HEK293 (cell line): ENCODE measurements at regions not wholly inside any gene's neighbourhood (a gene's known extent, or its start where the extent isn't known, plus 50 kb on each side); places are given as distances from the start of the nearest gene placed in this dataset.

Experiments used
- CTCF ChIA-PET: fragments of 350-600 bp; formaldehyde crosslinking; extraction: SDS; loops from one replicate; lab custom pipeline; 2021; ENCODE audit warnings: antibody characterized with exemption; lab: Yijun Ruan, JAX
- POLR2A ChIA-PET: fragments of 300-600 bp; formaldehyde crosslinking; extraction: SDS; loops from one replicate; lab custom pipeline; 2020; ENCODE audit warnings: antibody characterized with exemption, inconsistent platforms; lab: Yijun Ruan, JAX
- H3K27ac ChIP-seq: fragments of 200-500 bp; sonication (Bioruptor generic); 2 replicates; pipeline ENCODE4 v1.5.1; 2014; ENCODE audit warnings: low read depth, low read length, control low read depth, inconsistent platforms; ENCODE audit errors: extremely low read depth
- H3K36me3 ChIP-seq, 2 experiments: fragments of 200-500 bp in 1 of 2; sonication (Bioruptor generic) in 1 of 2; 1 replicate in 1 of 2; 2 replicates in 1 of 2; pipeline ENCODE4 v1.5.1; 2014 to 2017; ENCODE audit warnings: inconsistent platforms in 2 of 2, low read length in 2 of 2; ENCODE audit not compliant: control insufficient read depth in 2 of 2, insufficient read depth in 1 of 2
- H3K4me1 ChIP-seq: fragments of 200-500 bp; sonication (Bioruptor generic); 2 replicates; pipeline ENCODE4 v1.5.1; 2014; ENCODE audit warnings: mild to moderate bottlenecking, low read length, inconsistent platforms; ENCODE audit not compliant: control insufficient read depth, insufficient read depth
- H3K4me3 ChIP-seq: 2 replicates; pipeline ENCODE4 v1.5.1; 2011; ENCODE audit warnings: low read depth, mild to moderate bottlenecking, control low read depth, low read length, moderate library complexity
- H3K9me3 ChIP-seq: fragments of 200-500 bp; sonication (Bioruptor generic); 2 replicates; pipeline ENCODE4 v1.5.1; 2014; ENCODE audit warnings: low read depth, low read length, inconsistent platforms; ENCODE audit not compliant: control insufficient read depth, insufficient read depth
- GLIS2 ChIP-seq: fragments of 450-650 bp; formaldehyde crosslinking; IDR thresholded peaks from 2 replicates; pipeline ENCODE4 v1.5.1; 2016; ENCODE audit warnings: missing biosample characterization, missing genetic modification characterization
- HOXC10 ChIP-seq: sonication (generic); formaldehyde crosslinking; IDR thresholded peaks from 2 replicates; pipeline ENCODE4 v1.8.1; 2023; ENCODE audit warnings: mild to moderate bottlenecking, missing genetic modification reagents
- IKZF3 ChIP-seq: fragments of 450-650 bp; IDR thresholded peaks from 2 replicates; pipeline ENCODE4 v1.5.0; 2018; ENCODE audit warnings: missing biosample characterization, mild to moderate bottlenecking, missing genetic modification characterization, moderate library complexity
- KLF1 ChIP-seq: fragments of 450-650 bp; formaldehyde crosslinking; IDR thresholded peaks from 2 replicates; pipeline ENCODE4 v1.5.1; 2016; ENCODE audit warnings: missing biosample characterization, missing genetic modification characterization
- MYNN ChIP-seq: fragments of 450-650 bp; formaldehyde crosslinking; IDR thresholded peaks from 2 replicates; pipeline ENCODE4 v1.5.1; 2016; ENCODE audit warnings: missing biosample characterization, missing genetic modification characterization, borderline replicate concordance
- OSR2 ChIP-seq: fragments of 450-650 bp; formaldehyde crosslinking; IDR thresholded peaks from 2 replicates; pipeline ENCODE4 v1.5.1; 2016; ENCODE audit warnings: missing biosample characterization, missing genetic modification characterization
- SP7 ChIP-seq: fragments of 450-650 bp; formaldehyde crosslinking; IDR thresholded peaks from 2 replicates; pipeline ENCODE4 v1.5.1; 2016; ENCODE audit warnings: missing biosample characterization, missing genetic modification characterization
- ZBTB44 ChIP-seq: fragments of 450-650 bp; IDR thresholded peaks from 2 replicates; pipeline ENCODE4 v1.5.1; 2018; ENCODE audit warnings: missing biosample characterization, mild to moderate bottlenecking, missing genetic modification characterization
- ZBTB48 ChIP-seq: fragments of 450-650 bp; formaldehyde crosslinking; IDR thresholded peaks from 2 replicates; pipeline ENCODE4 v1.5.1; 2016; ENCODE audit warnings: missing biosample characterization, missing genetic modification characterization
- ZBTB6 ChIP-seq: fragments of 450-650 bp; formaldehyde crosslinking; IDR thresholded peaks from 2 replicates; pipeline ENCODE4 v1.5.1; 2017; ENCODE audit warnings: missing biosample characterization, missing genetic modification characterization
- ZNF133 ChIP-seq: fragments of 450-650 bp; formaldehyde crosslinking; IDR thresholded peaks from 2 replicates; pipeline ENCODE4 v1.5.1; 2016; ENCODE audit warnings: missing biosample characterization, missing genetic modification characterization
- ZNF16 ChIP-seq: fragments of 450-650 bp; formaldehyde crosslinking; IDR thresholded peaks from 2 replicates; pipeline ENCODE4 v1.5.1; 2016; ENCODE audit warnings: low read depth, missing biosample characterization, missing genetic modification characterization
- ZNF169 ChIP-seq: fragments of 450-650 bp; formaldehyde crosslinking; IDR thresholded peaks from 2 replicates; pipeline ENCODE4 v1.5.1; 2016; ENCODE audit warnings: missing biosample characterization, missing genetic modification characterization
- ZNF184 ChIP-seq: fragments of 450-650 bp; IDR thresholded peaks from 2 replicates; pipeline ENCODE4 v1.5.1; 2018; ENCODE audit warnings: missing biosample characterization, mild to moderate bottlenecking, missing genetic modification characterization
- ZNF19 ChIP-seq: fragments of 450-650 bp; formaldehyde crosslinking; IDR thresholded peaks from 2 replicates; pipeline ENCODE4; 2016; ENCODE audit warnings: missing biosample characterization, missing genetic modification characterization, low read depth
- ZNF211 ChIP-seq: fragments of 450-650 bp; formaldehyde crosslinking; IDR thresholded peaks from 2 replicates; pipeline ENCODE4 v1.5.1; 2016; ENCODE audit warnings: low read depth, missing biosample characterization, missing genetic modification characterization
- ZNF221 ChIP-seq: fragments of 450-650 bp; formaldehyde crosslinking; IDR thresholded peaks from 2 replicates; pipeline ENCODE4 v1.5.1; 2017; ENCODE audit warnings: missing biosample characterization, missing genetic modification characterization, borderline replicate concordance
- ZNF311 ChIP-seq: fragments of 450-650 bp; formaldehyde crosslinking; IDR thresholded peaks from 2 replicates; pipeline ENCODE4 v1.5.1; 2017; ENCODE audit warnings: missing biosample characterization, missing genetic modification characterization, borderline replicate concordance
- ZNF324 ChIP-seq: fragments of 450-650 bp; formaldehyde crosslinking; IDR thresholded peaks from 2 replicates; pipeline ENCODE4 v1.5.1; 2016; ENCODE audit warnings: missing biosample characterization, missing genetic modification characterization
- ZNF37A ChIP-seq: fragments of 450-650 bp; IDR thresholded peaks from 2 replicates; pipeline ENCODE4 v1.5.1; 2018; ENCODE audit warnings: missing biosample characterization, missing genetic modification characterization
- ZNF394 ChIP-seq: fragments of 450-650 bp; formaldehyde crosslinking; IDR thresholded peaks from 2 replicates; pipeline ENCODE4 v1.5.1; 2016; ENCODE audit warnings: missing biosample characterization, missing genetic modification characterization, mild to moderate bottlenecking, moderate library complexity, borderline replicate concordance
- ZNF473 ChIP-seq: fragments of 450-650 bp; formaldehyde crosslinking; IDR thresholded peaks from 2 replicates; pipeline ENCODE4 v1.5.1; 2017; ENCODE audit warnings: missing biosample characterization, missing genetic modification characterization
- ZNF48 ChIP-seq: fragments of 450-650 bp; formaldehyde crosslinking; IDR thresholded peaks from 2 replicates; pipeline ENCODE4 v1.5.1; 2016; ENCODE audit warnings: missing biosample characterization, missing genetic modification characterization
- ZNF510 ChIP-seq: fragments of 450-650 bp; formaldehyde crosslinking; IDR thresholded peaks from 2 replicates; pipeline ENCODE4 v1.5.1; 2018; ENCODE audit warnings: mild to moderate bottlenecking, missing genetic modification characterization, missing biosample characterization; ENCODE audit not compliant: insufficient replicate concordance
- ZNF530 ChIP-seq: fragments of 450-650 bp; formaldehyde crosslinking; IDR thresholded peaks from 2 replicates; pipeline ENCODE4 v1.5.1; 2016; ENCODE audit warnings: low read depth, missing biosample characterization, missing genetic modification characterization
- ZNF571 ChIP-seq: fragments of 450-650 bp; formaldehyde crosslinking; IDR thresholded peaks from 2 replicates; pipeline ENCODE4 v1.5.0; 2017; ENCODE audit warnings: missing biosample characterization, missing genetic modification characterization
- ZNF707 ChIP-seq: fragments of 450-650 bp; formaldehyde crosslinking; IDR thresholded peaks from 2 replicates; pipeline ENCODE4 v1.5.1; 2016; ENCODE audit warnings: missing biosample characterization, missing genetic modification characterization
- ZNF777 ChIP-seq: fragments of 450-650 bp; formaldehyde crosslinking; IDR thresholded peaks from 2 replicates; pipeline ENCODE4 v1.5.1; 2017; ENCODE audit warnings: missing biosample characterization, missing genetic modification characterization, borderline replicate concordance
- ZNF785 ChIP-seq: fragments of 450-650 bp; formaldehyde crosslinking; IDR thresholded peaks from 2 replicates; pipeline ENCODE4 v1.5.1; 2016; ENCODE audit warnings: missing biosample characterization, missing genetic modification characterization
- ZNF837 ChIP-seq: fragments of 450-650 bp; formaldehyde crosslinking; IDR thresholded peaks from 2 replicates; pipeline ENCODE4 v1.5.1; 2016; ENCODE audit warnings: missing biosample characterization, missing genetic modification characterization
- TF ChIP-seq, protein P1 (sequence below): fragments of 450-650 bp; formaldehyde crosslinking; IDR thresholded peaks from 2 replicates; pipeline ENCODE4 v1.5.1; 2016; ENCODE audit warnings: missing biosample characterization, missing genetic modification characterization

- ChIA-PET POLR2A (interaction anchor here (0.7 kb wide), 1 partner anchor 1136 kb away, joined by 3 read pairs; no protein-coding TSS in a partner anchor), CTCF (interaction anchor here (0.7 kb wide), 2 partner anchors 53 to 135 kb away, joined by 3 read pairs; no protein-coding TSS in a partner anchor)
- Histone ChIP-seq H3K36me3 (no peaks in the 10 kb centered on the region), H3K27ac (no peak overlapping the region), H3K4me3 (no peak overlapping the region), H3K9me3 (no peaks in the 10 kb centered on the region), H3K4me1 (no peaks in the 10 kb centered on the region)
- TF ChIP-seq ZNF37A (tag by site-specific recombination) (no peak), ZNF777 (no peak), ZNF311 (tag by site-specific recombination) (no peak), ZNF707 (no peak), ZNF837 (tag by site-specific recombination) (no peak), OSR2 (tag by site-specific recombination) (no peak), GLIS2 (tag by site-specific recombination) (no peak), ZNF211 (no peak), ZNF48 (tag by site-specific recombination) (no peak), ZNF169 (tag by site-specific recombination) (no peak), IKZF3 (tag by site-specific recombination) (no peak), ZBTB44 (tag by site-specific recombination) (no peak), ZNF510 (no peak), MYNN (tag by site-specific recombination) (no peak), ZBTB6 (no peak), ZNF133 (tag by site-specific recombination) (no peak)
Observed at GRCh38 chr2:133829450-133830020, 261.3 kb upstream of the NCKAP5 start.

DNA sequence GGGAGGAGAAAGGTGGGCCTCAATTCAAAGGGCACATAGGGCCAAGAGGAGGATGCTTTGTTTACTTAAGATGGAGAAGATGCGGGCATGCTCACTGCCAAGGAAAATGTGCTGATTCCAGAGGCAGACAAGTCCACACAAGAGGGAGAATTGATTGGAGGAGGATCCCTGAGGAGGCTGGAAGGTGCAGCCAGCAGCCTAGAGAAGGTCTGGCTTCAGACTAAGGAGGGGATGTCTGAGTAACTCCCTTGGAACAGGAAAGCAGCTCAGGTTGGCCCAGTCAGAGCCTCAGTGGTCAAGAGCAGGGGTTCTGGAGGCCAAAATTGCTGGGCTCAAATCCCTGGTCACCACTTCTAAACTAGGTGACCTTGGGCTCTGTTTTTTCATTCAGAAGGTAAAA, 265.5 kb upstream of the NCKAP5 start:
- no peaks in the 10 kb centered on the region for H3K4me1 ChIP-seq
- CTCF ChIA-PET, result interaction anchor here (4.1 kb wide), 1 partner anchor 10 kb away, joined by 30 read pairs; no protein-coding TSS in a partner anchor

DNA sequence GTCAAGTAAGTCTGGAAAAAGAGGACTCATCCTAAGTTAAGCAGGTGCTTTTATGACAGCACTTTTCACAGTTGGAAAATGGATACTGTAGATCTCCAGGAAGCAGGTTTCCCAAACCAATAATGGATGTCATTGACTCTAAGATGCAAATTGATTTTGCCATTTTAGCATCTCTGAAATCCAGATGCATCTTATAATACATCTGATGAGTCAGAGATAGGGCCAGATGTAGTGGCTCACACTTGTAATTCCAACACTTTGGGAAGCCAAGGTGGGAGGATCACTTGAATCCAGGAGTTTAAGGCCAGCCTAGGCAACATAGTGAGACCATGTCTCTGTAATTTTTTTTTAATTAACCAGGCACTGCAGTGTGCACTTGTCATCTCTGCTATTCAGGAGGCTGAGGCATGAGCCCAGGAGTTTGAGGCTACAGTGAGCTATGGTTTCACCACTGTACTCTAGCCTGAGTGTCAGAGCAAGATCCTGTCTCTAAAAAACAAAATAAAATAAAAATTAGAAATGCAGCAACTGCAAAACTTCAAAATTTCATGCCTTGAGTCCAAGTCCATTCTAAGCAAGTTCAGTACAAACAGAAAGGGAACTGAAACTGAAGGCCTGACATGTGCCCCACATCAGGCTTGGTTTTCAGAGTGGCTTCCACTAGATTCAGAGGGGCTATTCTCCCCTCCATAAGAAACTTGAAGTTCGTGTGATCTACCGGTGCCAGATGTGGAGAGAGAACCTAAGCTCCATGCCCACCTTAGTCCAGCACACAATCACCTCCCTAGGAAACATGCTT, 267.8 kb upstream of the NCKAP5 start:
- CTCF ChIA-PET, result interaction anchor here (0.8 to 2.2 kb wide), 2 partner anchors 9 to 1289 kb away, joined by 3 to 8 read pairs; no protein-coding TSS in a partner anchor
- POLR2A ChIA-PET, result no interaction called here
- Histone ChIP-seq H3K4me1 (no peaks in the 10 kb centered on the region), H3K27ac (no peak overlapping the region), H3K36me3 (no peaks in the 10 kb centered on the region), H3K9me3 (no peaks in the 10 kb centered on the region), H3K4me3 (no peak overlapping the region)
- TF ChIP-seq, protein P1, sequence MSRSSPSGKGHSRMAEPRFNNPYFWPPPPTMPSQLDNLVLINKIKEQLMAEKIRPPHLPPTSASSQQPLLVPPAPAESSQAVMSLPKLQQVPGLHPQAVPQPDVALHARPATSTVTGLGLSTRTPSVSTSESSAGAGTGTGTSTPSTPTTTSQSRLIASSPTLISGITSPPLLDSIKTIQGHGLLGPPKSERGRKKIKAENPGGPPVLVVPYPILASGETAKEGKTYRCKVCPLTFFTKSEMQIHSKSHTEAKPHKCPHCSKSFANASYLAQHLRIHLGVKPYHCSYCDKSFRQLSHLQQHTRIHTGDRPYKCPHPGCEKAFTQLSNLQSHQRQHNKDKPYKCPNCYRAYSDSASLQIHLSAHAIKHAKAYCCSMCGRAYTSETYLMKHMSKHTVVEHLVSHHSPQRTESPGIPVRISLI, result no peak
- TF ChIP-seq ZNF530 (tag by site-specific recombination), result no peak
- TF ChIP-seq GLIS2 (tag by site-specific recombination), result no peak
- no peak for TF ChIP-seq ZNF19 (tag by site-specific recombination)
- no peak for TF ChIP-seq ZNF473 (tag by site-specific recombination)
- TF ChIP-seq MYNN (tag by site-specific recombination), result no peak
- TF ChIP-seq ZNF184 (tag by site-specific recombination), result no peak
- TF ChIP-seq ZNF785 (tag by site-specific recombination), result no peak
- TF ChIP-seq ZNF571 (tag by site-specific recombination), result no peak
- no peak for TF ChIP-seq IKZF3 (tag by site-specific recombination)
- TF ChIP-seq KLF1 (tag by site-specific recombination), result no peak
- TF ChIP-seq ZBTB48, result no peak
- no peak for TF ChIP-seq SP7 (tag by site-specific recombination)
- TF ChIP-seq ZNF394 (tag by site-specific recombination), result no peak
- TF ChIP-seq ZNF169 (tag by site-specific recombination), result no peak

More for the DNA sequence above, 265.5 kb upstream of the NCKAP5 start:
- TF ChIP-seq HOXC10, result no peak
- no peak for TF ChIP-seq ZNF16 (tag by site-specific recombination)
- no peak for TF ChIP-seq ZNF324 (tag by site-specific recombination)
- TF ChIP-seq ZNF221 (tag by site-specific recombination), result no peak
- TF ChIP-seq, all 188 proteins: peak for 0
- POLR2A ChIA-PET, result no interaction called here
- Histone ChIP-seq H3K27ac (no peak overlapping the region), H3K4me3 (no peak overlapping the region), H3K36me3 (no peaks in the 10 kb centered on the region), H3K9me3 (no peaks in the 10 kb centered on the region)
